ENCODE measurements at regions not wholly inside any gene's neighbourhood (a gene's known extent, or its start where the extent isn't known, plus 50 kb on each side); places are given as distances from the start of the nearest gene placed in this dataset.

DNA sequence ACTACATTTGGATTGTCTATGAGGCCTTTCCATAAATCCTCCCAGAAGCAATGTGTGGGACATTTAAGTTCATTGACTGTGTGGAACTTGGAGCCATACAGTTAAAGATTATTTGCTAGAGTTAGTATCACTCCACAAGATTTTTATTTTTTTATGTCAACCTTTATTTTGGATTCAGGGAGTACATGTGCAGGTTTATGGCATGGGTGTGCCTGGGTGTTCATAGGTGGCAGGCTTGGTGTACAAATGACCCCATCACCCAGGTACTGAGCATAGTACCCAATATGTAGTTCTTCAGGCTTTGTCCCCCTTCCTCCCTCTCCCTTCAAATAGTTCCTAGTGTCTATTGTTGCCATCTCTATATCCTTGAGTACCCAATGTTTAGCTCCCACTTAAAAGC is 199.8 kb upstream of the ZFP42 start:
- no peak overlapping the region for H3K4me3 ChIP-seq
- TF ChIP-seq, protein P1, sequence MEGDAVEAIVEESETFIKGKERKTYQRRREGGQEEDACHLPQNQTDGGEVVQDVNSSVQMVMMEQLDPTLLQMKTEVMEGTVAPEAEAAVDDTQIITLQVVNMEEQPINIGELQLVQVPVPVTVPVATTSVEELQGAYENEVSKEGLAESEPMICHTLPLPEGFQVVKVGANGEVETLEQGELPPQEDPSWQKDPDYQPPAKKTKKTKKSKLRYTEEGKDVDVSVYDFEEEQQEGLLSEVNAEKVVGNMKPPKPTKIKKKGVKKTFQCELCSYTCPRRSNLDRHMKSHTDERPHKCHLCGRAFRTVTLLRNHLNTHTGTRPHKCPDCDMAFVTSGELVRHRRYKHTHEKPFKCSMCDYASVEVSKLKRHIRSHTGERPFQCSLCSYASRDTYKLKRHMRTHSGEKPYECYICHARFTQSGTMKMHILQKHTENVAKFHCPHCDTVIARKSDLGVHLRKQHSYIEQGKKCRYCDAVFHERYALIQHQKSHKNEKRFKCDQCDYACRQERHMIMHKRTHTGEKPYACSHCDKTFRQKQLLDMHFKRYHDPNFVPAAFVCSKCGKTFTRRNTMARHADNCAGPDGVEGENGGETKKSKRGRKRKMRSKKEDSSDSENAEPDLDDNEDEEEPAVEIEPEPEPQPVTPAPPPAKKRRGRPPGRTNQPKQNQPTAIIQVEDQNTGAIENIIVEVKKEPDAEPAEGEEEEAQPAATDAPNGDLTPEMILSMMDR (IDR thresholded peaks at IDR 0.05) = no peak
- TF ChIP-seq POLR2AphosphoS5 (IDR thresholded peaks at IDR 0.05; ENCODE audit: insufficient read depth in 1 of 2, low read depth in 1 of 2) (no peak), POLR2A (IDR thresholded peaks at IDR 0.05) (no peak)
- no peaks in the 10 kb centered on the region for H3K27me3 ChIP-seq
- H3K4me1 ChIP-seq = no peaks in the 10 kb centered on the region
- intact Hi-C loops (cut with DNase I) = no loop called here
- H3K9me3 ChIP-seq = no peaks in the 10 kb centered on the region
- H3K36me3 ChIP-seq = no peaks in the 10 kb centered on the region
- DNase-seq (ENCODE audit: extremely low spot score in 2 of 2) = no peak
- no peak overlapping the region for H3K27ac ChIP-seq

DNA sequence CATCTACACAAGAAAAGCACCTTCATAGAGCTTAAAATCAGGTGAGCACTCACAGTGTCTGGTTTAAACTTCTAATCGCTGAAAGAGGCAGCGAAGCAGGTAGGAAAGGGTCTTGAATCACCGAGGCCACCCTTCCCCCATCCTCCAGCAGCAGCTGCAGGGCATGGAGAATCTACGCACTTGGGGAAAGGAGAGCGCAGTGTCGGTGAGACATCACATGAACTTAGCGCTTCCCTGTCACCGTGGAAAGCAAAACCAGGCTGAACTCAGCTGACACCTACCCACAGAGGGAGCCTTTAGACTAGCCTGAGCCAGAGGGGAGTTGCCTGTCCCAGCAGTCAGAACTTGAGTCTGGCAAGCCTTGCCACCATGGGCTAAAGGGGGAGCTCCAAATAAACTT is 197.2 kb upstream of the ZFP42 start:
- Histone ChIP-seq H3K36me3 (no peaks in the 10 kb centered on the region), H3K9me3 (no peaks in the 10 kb centered on the region), H3K27ac (no peak overlapping the region), H3K27me3 (no peaks in the 10 kb centered on the region), H3K4me1 (no peaks in the 10 kb centered on the region), H3K4me3 (no peak overlapping the region)
- intact Hi-C loops (cut with DNase I) = no loop called here
- TF ChIP-seq POLR2A (IDR thresholded peaks at IDR 0.05) (no peak), POLR2AphosphoS5 (IDR thresholded peaks at IDR 0.05; ENCODE audit: insufficient read depth in 1 of 2, low read depth in 1 of 2) (no peak)
- TF ChIP-seq, protein P1 (IDR thresholded peaks at IDR 0.05) = no peak
- no peak for DNase-seq (ENCODE audit: extremely low spot score in 2 of 2)

DNA sequence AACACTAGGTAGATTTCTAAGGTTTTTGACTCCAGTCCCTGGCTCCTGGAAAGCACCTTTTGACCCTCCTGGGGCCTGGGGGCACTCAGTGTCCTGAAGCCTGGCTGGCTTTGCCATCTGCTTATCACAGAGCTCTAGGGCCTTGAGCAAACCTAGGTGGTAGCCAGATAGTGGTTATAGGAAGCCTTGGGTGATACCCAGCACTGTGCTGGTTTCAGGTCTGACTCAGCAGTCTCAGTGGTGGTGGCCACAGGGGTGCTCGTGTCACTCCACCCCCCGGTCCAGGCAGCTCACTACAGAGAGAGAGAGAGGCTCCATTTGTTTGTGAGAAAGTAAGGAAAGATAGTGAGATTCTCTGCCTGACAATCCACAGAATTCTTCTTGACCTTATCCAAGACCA is 195.8 kb upstream of the ZFP42 start:
- intact Hi-C loops (cut with DNase I) = no loop called here
- no peaks in the 10 kb centered on the region for H3K4me1 ChIP-seq
- DNase-seq (ENCODE audit: extremely low spot score in 2 of 2) = no peak
- no peaks in the 10 kb centered on the region for H3K9me3 ChIP-seq
- no peaks in the 10 kb centered on the region for H3K36me3 ChIP-seq
- no peak for TF ChIP-seq POLR2AphosphoS5 (IDR thresholded peaks at IDR 0.05; ENCODE audit: insufficient read depth in 1 of 2, low read depth in 1 of 2)
- TF ChIP-seq POLR2A (IDR thresholded peaks at IDR 0.05) = no peak
- TF ChIP-seq, protein P1 (IDR thresholded peaks at IDR 0.05) = no peak
- no peak overlapping the region for H3K4me3 ChIP-seq
- no peak overlapping the region for H3K27ac ChIP-seq
- no peaks in the 10 kb centered on the region for H3K27me3 ChIP-seq

DNA sequence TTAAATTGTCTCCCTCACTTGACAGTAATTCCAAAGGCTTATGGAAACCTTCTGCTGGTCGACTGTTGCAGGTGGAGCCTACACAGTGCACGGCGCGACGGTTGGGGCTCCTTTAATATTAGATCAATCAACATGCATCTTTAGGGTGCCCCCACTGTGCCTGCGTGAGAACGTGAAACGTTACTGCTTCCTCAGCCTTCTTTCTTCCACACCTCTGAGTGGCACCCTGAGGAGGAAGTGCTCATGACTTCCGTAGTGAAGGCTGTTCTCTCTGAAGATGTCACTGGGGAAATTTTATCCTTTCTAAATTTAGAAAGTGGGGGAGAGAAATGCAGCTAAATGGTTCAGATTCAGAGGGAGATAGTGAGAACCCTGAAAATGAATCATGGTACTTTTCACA is 184.0 kb upstream of the ZFP42 start:
- Histone ChIP-seq H3K4me3 (no peak overlapping the region), H3K27me3 (no peaks in the 10 kb centered on the region), H3K36me3 (no peaks in the 10 kb centered on the region), H3K27ac (no peak overlapping the region), H3K4me1 (no peaks in the 10 kb centered on the region), H3K9me3 (no peaks in the 10 kb centered on the region)
- TF ChIP-seq POLR2AphosphoS5 (IDR thresholded peaks at IDR 0.05; ENCODE audit: insufficient read depth in 1 of 2, low read depth in 1 of 2) (no peak), POLR2A (IDR thresholded peaks at IDR 0.05) (no peak)
- TF ChIP-seq, protein P1 (IDR thresholded peaks at IDR 0.05) = no peak
- intact Hi-C loops (cut with DNase I) = no loop called here
- DNase-seq (ENCODE audit: extremely low spot score in 2 of 2) = no peak

DNA sequence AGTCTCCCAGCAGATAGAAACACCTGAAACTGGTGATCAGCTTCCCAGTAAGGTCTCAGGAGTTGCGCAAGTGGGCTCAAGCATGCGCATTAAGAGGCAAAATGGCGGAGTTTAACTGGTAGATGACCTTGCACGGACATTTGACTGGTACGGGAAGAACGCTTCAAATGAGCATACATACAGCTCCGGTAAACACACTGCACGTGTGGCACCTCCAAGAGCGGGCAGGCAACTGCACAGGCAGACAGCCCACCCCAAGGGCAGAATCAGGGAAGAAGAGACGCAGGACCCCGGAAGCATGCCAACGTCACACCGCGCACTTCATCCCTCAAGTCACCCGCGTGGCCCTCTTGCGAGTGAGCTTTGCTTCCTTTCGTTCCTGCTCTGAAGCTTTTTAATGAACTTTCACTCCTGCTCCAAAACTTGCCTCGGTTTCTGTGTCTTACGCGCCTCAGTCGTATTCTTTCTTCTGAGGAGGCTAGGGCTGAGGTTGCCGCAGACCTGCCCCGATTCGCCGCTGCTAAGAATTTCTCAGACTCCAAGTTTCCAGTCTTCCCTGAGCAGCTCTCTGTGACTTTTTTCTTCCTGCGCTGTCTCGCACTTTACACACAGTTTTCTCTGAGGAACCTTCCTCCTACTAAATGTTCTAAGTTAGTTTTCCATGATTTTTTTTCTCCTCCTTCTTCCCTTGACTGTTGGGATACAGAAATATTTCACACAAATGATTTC is 180.7 kb upstream of the ZFP42 start:
- Histone ChIP-seq H3K27ac (no peak overlapping the region), H3K27me3 (no peaks in the 10 kb centered on the region), H3K9me3 (no peaks in the 10 kb centered on the region), H3K4me3 (peak overlapping the region in 1 of 2 donors; percentile 28), H3K36me3 (no peaks in the 10 kb centered on the region), H3K4me1 (no peaks in the 10 kb centered on the region)
- no peak for TF ChIP-seq POLR2AphosphoS5 (IDR thresholded peaks at IDR 0.05; ENCODE audit: insufficient read depth in 1 of 2, low read depth in 1 of 2)
- no peak for DNase-seq (ENCODE audit: extremely low spot score in 2 of 2)
- intact Hi-C loops (cut with DNase I) = no loop called here
